NCI-H2227 (cell line): ENCODE measurements at regions not wholly inside any gene's neighbourhood (a gene's known extent, or its start where the extent isn't known, plus 50 kb on each side); places are given as distances from the start of the nearest gene placed in this dataset.
"Not testable (repeated sequence)": the region's sequence is repeated elsewhere in the genome, so short reads cannot be mapped to it uniquely, and the experiment has no call there.

Source experiments
- DNase-seq: peaks from one replicate; lab custom pipeline; 2025; ENCODE audit not compliant: unreplicated experiment; lab: John Stamatoyannopoulos, UW

- DNase-seq: no peak
Measured at GRCh38 chr21:15422783-15423182, 307.0 kb upstream of the USP25 start.

DNA sequence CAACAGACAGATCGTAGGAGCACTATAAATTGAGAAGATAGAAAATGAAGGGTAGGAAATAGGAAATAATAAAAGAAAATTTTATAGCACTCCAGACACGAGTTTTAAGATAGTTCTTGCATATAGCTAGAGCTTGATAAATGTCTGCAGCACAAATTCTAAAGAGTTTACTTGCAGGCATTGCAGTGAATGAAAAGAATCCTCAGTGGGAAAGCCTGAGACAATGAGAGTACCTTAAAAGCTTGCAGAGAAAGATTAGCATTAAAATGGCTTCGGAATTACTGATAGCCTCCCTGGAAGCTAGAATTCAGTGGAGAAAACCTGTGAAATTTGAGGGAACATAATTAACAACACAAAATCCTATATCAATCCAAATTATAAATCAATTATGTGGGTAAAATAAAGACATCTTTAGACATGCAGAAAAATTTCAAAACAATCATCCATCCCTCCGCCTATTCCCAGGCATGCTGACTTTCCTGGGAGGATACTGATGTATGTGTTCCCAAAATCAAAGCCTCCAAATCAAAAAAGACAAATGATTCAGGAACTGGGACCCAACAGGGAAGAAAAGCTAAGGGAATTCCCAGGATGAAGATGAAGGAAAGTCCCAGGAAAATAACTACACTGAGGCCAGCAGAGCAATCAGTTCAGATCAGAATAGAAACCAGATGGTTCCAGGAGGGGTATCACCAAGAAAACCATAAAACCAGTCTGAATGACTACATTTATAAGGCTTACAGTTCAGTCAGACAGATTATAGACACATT, 305.9 kb upstream of the USP25 start:
- DNase-seq: no peak

GRCh38 chr21:15425049-15425448, 304.7 kb upstream of the USP25 start:
- DNase-seq: no peak

- DNase-seq: no peak
Measured at GRCh38 chr21:15430023-15430422, 299.8 kb upstream of the USP25 start.

DNA sequence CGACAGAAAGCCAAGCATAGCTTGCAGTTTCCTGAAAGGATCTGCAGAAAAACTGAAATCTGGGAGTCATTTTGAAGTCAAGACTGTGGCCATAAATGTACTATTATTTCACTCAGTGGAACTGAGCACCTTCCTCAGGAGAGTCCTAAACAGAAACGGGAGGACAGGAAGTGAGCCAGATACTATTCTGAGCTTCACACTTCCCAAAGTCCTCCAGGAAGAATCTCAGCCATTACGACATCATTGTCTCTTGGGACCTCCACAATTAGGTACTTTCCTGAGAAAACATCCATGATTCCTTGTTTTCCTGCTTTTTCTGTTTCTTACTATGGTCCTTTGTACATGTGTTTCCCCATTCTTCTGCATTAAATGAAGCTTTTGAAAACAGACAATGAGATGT, 299.2 kb upstream of the USP25 start:
- no peak for DNase-seq

DNA sequence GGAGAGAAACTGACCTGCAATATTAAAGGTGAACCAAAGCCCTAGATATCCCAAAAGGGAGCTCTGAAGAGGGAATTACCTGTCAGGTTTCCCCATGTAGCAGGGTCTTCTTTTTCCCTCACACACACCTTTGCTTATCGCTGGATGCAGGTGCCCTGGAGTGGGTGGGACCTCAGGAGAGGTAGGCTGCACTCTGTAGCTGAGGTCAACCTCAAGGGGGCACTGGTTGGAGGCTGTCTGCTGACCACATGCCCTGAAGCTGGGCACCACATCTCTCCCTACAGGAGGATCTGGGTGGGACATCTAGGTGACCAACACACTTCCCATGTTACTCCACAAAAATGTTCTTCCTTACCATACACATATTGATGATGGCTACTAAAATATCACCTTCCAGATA, 298.7 kb upstream of the USP25 start:
- DNase-seq: no peak

GRCh38 chr21:15433091-15433490, 296.7 kb upstream of the USP25 start:
- DNase-seq: no peak

- DNase-seq: no peak
Measured at GRCh38 chr21:15434163-15434905, 295.4 kb upstream of the USP25 start.

- DNase-seq: no peak
Measured at GRCh38 chr21:15436031-15436430, 293.8 kb upstream of the USP25 start.

GRCh38 chr21:15437883-15438282, 291.9 kb upstream of the USP25 start:
- no peak for DNase-seq

- DNase-seq: no peak
Measured at GRCh38 chr21:15439726-15440125, 290.1 kb upstream of the USP25 start.

GRCh38 chr21:15441060-15441493, 288.7 kb upstream of the USP25 start:
- DNase-seq: no peak

DNA sequence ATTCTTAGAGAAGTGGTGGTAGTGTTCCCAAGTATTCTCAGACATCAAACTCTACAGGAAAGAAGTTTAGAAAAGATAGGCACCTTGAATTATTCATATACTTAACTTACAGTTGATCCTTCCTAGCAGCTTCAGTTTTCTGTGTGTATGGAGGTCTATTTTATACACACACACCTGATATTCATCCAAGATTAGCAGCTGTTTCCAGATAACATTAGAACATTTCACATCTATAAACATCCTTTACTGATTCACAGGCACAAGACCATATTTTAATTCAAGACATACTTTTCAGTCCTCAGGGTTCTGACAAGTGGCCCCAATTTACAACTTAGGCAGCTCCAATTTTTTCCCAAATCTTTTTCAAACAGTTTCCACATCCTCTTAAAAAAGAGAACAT, 287.8 kb upstream of the USP25 start:
- no peak for DNase-seq

GRCh38 chr21:15442743-15443469, 286.9 kb upstream of the USP25 start:
- no peak for DNase-seq

GRCh38 chr21:15443740-15444117, 286.1 kb upstream of the USP25 start:
- no peak for DNase-seq

- DNase-seq: no peak
Measured at GRCh38 chr21:15444118-15444960, 285.4 kb upstream of the USP25 start.

- DNase-seq: no peak
Measured at GRCh38 chr21:15445327-15445726, 284.5 kb upstream of the USP25 start.

- no peak for DNase-seq
Measured at GRCh38 chr21:15446223-15446622, 283.6 kb upstream of the USP25 start.

- DNase-seq: no peak
Measured at GRCh38 chr21:15449556-15449955, 280.2 kb upstream of the USP25 start.

- DNase-seq: no peak
Measured at GRCh38 chr21:15453261-15453660, 276.5 kb upstream of the USP25 start.

DNA sequence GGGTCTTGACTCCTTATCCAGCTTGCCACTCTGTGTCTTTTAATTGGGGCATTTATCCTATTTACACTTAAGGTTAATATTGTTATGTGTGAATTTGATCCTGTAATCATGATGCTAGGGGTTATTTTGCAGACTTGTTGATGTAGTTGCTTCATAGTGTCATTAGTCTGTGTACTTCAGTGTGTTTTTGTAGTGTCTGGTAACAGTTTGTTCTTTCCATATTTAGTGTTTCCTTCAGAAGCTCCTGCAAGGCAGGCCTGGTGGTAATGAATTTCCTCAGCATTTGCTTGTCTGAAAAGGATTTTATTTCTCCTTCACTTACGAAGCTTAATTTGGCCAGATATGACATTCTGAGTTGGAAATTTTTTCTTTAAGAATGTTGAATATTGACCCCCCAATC, 276.0 kb upstream of the USP25 start:
- not testable (repeated sequence) for DNase-seq
